ENCODE measurements at regions not wholly inside any gene's neighbourhood (a gene's known extent, or its start where the extent isn't known, plus 50 kb on each side); places are given as distances from the start of the nearest gene placed in this dataset.

GRCh38 chrX:121781991-121782390 is 734.6 kb downstream of the GLUD2 start:
- peaks cover 0 to 5% (median 0%) of the 10 kb centered on the region in 4 donors for H3K27me3 ChIP-seq (ENCODE audit: control insufficient read depth in 4 of 4, insufficient read depth in 4 of 4, low read length in 3 of 4)
- H3K9ac ChIP-seq (ENCODE audit: low read depth in 1 of 2, low read length in 2 of 2) = no peak overlapping the region
- H3K27ac ChIP-seq (ENCODE audit: low read depth in 1 of 2, low read length in 2 of 2) = no peak overlapping the region
- no peaks in the 10 kb centered on the region for H3K36me3 ChIP-seq (ENCODE audit: control insufficient read depth in 4 of 4, insufficient read depth in 3 of 4, low read depth in 1 of 4, low read length in 3 of 4)
- H3K9me3 ChIP-seq (ENCODE audit: control insufficient read depth in 4 of 4, low read length in 3 of 4) = no peaks in the 10 kb centered on the region
- no peak overlapping the region for H3K4me3 ChIP-seq (ENCODE audit: low read depth in 1 of 3, low read length in 3 of 3)
- no peaks in the 10 kb centered on the region for H3K4me1 ChIP-seq (ENCODE audit: control insufficient read depth in 4 of 4, insufficient read depth in 4 of 4, low read length in 3 of 4)
- no peak for TF ChIP-seq ZBTB33 (IDR thresholded peaks at IDR 0.05)
- TF ChIP-seq YY1 (IDR thresholded peaks at IDR 0.05) = no peak
- TF ChIP-seq NR2F2 (IDR thresholded peaks at IDR 0.05) = no peak
- TF ChIP-seq REST (IDR thresholded peaks at IDR 0.05) = no peak
- no peak for TF ChIP-seq MAX (IDR thresholded peaks at IDR 0.05)
- no peak for TF ChIP-seq TAF1 (conservative IDR thresholded peaks at IDR 0.05)
- TF ChIP-seq HNF4A (conservative IDR thresholded peaks at IDR 0.05) = no peak
- no peak for TF ChIP-seq GABPA (IDR thresholded peaks at IDR 0.05 in 1 of 2, conservative IDR thresholded peaks at IDR 0.05 in 1 of 2)
- TF ChIP-seq SP1 (IDR thresholded peaks at IDR 0.05) = no peak
- TF ChIP-seq JUND (IDR thresholded peaks at IDR 0.05) = no peak
- no peak for TF ChIP-seq CTCF (IDR thresholded peaks at IDR 0.05; ENCODE audit: low read depth, low read length, missing input control)
- no peak for DNase-seq (ENCODE audit: low spot score)

GRCh38 chrX:121782544-121782943 is 735.1 kb downstream of the GLUD2 start:
- H3K4me3 ChIP-seq (ENCODE audit: low read depth in 1 of 3, low read length in 3 of 3) = no peak overlapping the region
- peaks cover 0 to 5% (median 0%) of the 10 kb centered on the region in 4 donors for H3K27me3 ChIP-seq (ENCODE audit: control insufficient read depth in 4 of 4, insufficient read depth in 4 of 4, low read length in 3 of 4)
- H3K36me3 ChIP-seq (ENCODE audit: control insufficient read depth in 4 of 4, insufficient read depth in 3 of 4, low read depth in 1 of 4, low read length in 3 of 4) = no peaks in the 10 kb centered on the region
- no peaks in the 10 kb centered on the region for H3K4me1 ChIP-seq (ENCODE audit: control insufficient read depth in 4 of 4, insufficient read depth in 4 of 4, low read length in 3 of 4)
- no peak for DNase-seq (ENCODE audit: low spot score)
- no peak overlapping the region for H3K9ac ChIP-seq (ENCODE audit: low read depth in 1 of 2, low read length in 2 of 2)
- WGBS = 72% methylated on average over 2 of the region's 2 CpGs
- no peak overlapping the region for H3K27ac ChIP-seq (ENCODE audit: low read depth in 1 of 2, low read length in 2 of 2)
- TF ChIP-seq YY1 (IDR thresholded peaks at IDR 0.05) (no peak), REST (IDR thresholded peaks at IDR 0.05) (no peak), GABPA (IDR thresholded peaks at IDR 0.05 in 1 of 2, conservative IDR thresholded peaks at IDR 0.05 in 1 of 2) (no peak), HNF4A (conservative IDR thresholded peaks at IDR 0.05) (no peak), TAF1 (conservative IDR thresholded peaks at IDR 0.05) (no peak), FOXA1 (IDR thresholded peaks at IDR 0.05) (no peak), SP1 (IDR thresholded peaks at IDR 0.05) (no peak), NR2F2 (IDR thresholded peaks at IDR 0.05) (no peak)
- H3K9me3 ChIP-seq (ENCODE audit: control insufficient read depth in 4 of 4, low read length in 3 of 4) = no peaks in the 10 kb centered on the region
